ENCODE measurements at regions not wholly inside any gene's neighbourhood (a gene's known extent, or its start where the extent isn't known, plus 50 kb on each side); places are given as distances from the start of the nearest gene placed in this dataset.
"Not testable (repeated sequence)": the region's sequence is repeated elsewhere in the genome, so short reads cannot be mapped to it uniquely, and the experiment has no call there.

GRCh38 chr20:30900080-30900719 lies 357.3 kb upstream of the DEFB115 start:
- not testable (repeated sequence) for TF ChIP-seq POLR2A (IDR thresholded peaks at IDR 0.05); CTCF (IDR thresholded peaks at IDR 0.05); POLR2AphosphoS5 (IDR thresholded peaks at IDR 0.05; ENCODE audit: insufficient read depth in 1 of 2, low read depth in 1 of 2)

All from vagina (tissue), 2 donors.